WI38 (cell line): ENCODE measurements at regions not wholly inside any gene's neighbourhood (a gene's known extent, or its start where the extent isn't known, plus 50 kb on each side); places are given as distances from the start of the nearest gene placed in this dataset.

Experiments
- H3K4me3 ChIP-seq: 2 replicates; pipeline ENCODE4 v1.5.1; 2011; ENCODE audit warnings: low read depth, mild to moderate bottlenecking, control low read depth, low read length
- CTCF ChIP-seq: IDR thresholded peaks from 2 replicates; pipeline ENCODE4 v1.5.1; 2012; ENCODE audit warnings: low read depth, mild to moderate bottlenecking, control low read depth, low read length

DNA sequence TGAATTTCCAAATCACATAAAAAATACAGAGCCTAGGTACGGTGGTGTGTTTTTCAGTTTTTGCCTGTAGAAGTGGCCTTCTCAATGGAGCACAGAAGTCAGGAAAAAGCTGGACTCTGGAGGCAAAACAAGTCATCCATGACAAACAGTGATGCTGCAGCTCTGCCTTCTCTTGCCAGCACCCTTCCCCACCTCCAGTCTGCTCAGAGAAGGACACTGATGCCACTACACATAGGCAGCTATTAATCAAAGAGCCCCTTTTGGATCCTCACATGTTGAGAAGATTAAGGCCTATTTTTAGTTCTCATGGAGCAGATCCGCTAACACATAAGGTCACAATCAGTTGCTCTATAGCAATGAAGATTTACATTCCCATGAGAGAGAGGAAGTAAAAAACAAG lies 181.6 kb upstream of the GALNT5 start:
- H3K4me3 ChIP-seq = no peak overlapping the region
- TF ChIP-seq CTCF = no peak

DNA sequence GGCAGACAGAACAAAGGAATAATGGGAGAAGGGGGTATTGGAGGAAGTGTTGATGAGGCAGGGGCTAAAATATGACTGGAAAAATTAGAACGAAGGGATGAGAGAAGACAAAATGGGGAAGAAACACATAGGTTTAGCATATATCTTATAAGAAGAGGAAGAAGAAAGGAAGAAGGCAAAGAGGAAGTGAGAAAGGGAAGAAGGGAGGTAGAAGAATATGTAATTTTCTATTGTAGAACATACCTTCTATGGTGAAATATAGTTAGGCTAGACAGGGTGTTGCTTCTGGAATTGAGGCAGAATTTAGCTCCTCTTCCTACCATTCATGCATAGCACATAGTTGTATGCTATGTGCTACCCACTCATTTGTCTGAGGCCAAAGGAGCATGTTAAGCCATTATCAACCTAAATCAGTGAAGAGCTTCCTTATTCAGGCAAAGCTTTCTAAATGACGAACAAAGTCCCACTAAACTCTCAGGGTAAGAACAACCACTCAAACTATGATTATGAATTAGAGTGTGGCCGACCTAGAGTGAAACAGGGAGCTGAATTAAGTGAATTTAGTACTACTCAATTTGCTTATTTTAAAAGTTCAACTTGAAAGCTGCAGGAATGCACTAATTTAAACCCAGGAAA lies 180.9 kb upstream of the GALNT5 start:
- H3K4me3 ChIP-seq = no peak overlapping the region
- no peak for TF ChIP-seq CTCF

- no peak overlapping the region for H3K4me3 ChIP-seq
- TF ChIP-seq CTCF = no peak
Observed at GRCh38 chr2:157077753-157078350, 179.7 kb upstream of the GALNT5 start.

DNA sequence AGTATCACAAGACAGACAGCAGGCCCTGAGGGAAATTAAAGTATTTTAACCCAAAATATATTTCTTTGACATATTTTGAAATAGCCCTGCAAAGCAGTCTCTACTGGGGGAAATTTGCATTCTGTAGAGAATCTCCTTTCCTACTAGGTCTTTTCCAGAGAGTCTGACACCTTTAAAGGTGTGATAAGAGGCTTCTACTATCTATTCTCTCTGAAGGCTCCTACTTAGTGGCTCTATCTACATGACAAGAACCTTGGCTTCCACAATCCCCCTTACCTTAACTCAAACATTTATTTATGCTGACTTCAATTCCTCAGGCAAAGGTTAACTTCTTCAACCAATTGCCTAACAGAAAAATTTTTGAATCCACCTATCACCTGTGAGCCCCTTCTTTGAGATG lies 174.6 kb upstream of the GALNT5 start:
- TF ChIP-seq CTCF = no peak
- no peak overlapping the region for H3K4me3 ChIP-seq

DNA sequence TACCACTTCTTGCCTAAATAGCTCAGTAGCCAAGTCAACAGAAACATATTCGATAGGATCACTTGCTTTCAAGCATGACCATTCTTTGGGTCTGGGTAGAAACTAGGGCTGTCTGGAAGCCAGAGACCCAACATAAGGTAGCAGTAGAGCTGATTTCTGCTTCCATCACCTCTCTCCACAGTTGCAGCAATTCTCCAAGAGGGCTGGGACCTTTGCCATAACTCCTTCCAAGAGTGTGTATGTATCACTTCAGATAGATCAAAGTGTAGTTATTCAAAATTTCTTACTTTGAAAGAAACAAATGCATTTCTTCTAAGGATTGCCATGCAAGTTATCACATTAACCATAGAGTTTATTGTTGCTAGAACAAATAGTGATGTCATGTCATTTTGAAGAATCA lies 172.0 kb upstream of the GALNT5 start:
- no peak for TF ChIP-seq CTCF
- H3K4me3 ChIP-seq = no peak overlapping the region

GRCh38 chr2:157087373-157088002 lies 170.0 kb upstream of the GALNT5 start:
- TF ChIP-seq CTCF = no peak
- no peak overlapping the region for H3K4me3 ChIP-seq

DNA sequence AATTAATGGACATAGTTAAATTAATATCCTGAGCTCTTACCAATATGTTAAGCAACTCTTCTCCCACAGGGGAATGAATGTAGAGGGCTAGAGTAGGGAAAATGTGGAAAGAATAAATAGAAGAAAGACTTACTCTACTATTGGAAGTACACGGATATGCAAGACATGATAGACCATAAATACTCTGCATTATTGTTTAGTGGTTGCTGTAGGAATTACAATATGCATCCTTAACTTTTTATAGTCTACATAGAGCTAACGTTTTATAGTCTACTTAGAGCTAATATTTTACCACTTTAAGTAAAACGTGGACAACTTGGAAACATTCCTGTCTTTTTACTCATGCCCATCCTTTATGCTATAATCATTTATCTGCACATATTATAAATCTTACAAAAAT lies 163.8 kb upstream of the GALNT5 start:
- no peak for TF ChIP-seq CTCF
- H3K4me3 ChIP-seq = no peak overlapping the region
